Mesothelial cell of epicardium (in vitro differentiated cells): ENCODE measurements at regions not wholly inside any gene's neighbourhood (a gene's known extent, or its start where the extent isn't known, plus 50 kb on each side); places are given as distances from the start of the nearest gene placed in this dataset.
"Not testable (repeated sequence)": the region's sequence is repeated elsewhere in the genome, so short reads cannot be mapped to it uniquely, and the experiment has no call there.

Experiments
- DNase-seq, 2 experiments: peaks; one replicate each; pipeline ENCODE4 v3.0.0; 2021; ENCODE audit warnings: low spot score in 2 of 2; ENCODE audit not compliant: unreplicated experiment in 2 of 2
- H3K27ac Mint-ChIP-seq: 2 replicates; pipeline ENCODE4 v1.8.0; 2021; ENCODE audit warnings: mixed read lengths
- H3K27me3 Mint-ChIP-seq: 2 replicates; pipeline ENCODE4 v1.8.0; 2021; ENCODE audit warnings: low read depth, mixed read lengths
- H3K36me3 Mint-ChIP-seq: 2 replicates; pipeline ENCODE4 v1.8.0; 2021; ENCODE audit warnings: mixed read lengths
- H3K4me1 Mint-ChIP-seq: 2 replicates; pipeline ENCODE4 v1.8.0; 2021; ENCODE audit warnings: mixed read lengths
- H3K4me3 Mint-ChIP-seq: 2 replicates; pipeline ENCODE4 v1.8.0; 2021; ENCODE audit warnings: mild to moderate bottlenecking, moderate library complexity, mixed read lengths
- H3K9me3 Mint-ChIP-seq: 2 replicates; pipeline ENCODE4 v1.8.0; 2021; ENCODE audit warnings: mixed read lengths
- TF ChIP-seq, protein P1 (sequence below): fragments of 200-600 bp; sonication (generic); IDR thresholded peaks from one replicate; pipeline ENCODE4 v1.5.0; 2021; ENCODE audit warnings: antibody characterized with exemption; ENCODE audit not compliant: unreplicated experiment

DNA sequence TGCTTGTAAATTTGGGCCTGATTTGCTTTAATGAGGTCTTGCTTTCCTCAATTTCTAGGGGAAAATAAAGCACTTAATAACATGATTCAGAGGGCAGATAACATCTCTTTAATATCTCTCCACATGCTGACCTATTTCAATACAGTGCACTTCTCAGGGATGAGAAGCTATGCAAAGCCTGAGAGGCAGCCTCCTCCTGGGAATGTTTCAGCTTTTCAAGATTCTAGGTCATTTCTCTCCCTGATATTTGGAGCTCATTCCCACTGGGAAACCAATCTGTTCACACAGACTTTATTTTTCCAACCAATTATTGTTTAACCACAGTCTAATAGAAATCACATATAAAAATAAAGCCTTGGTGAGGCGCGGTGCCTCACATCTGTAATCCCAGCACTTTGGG is 67.0 kb upstream of the LSAMP start:
- Mint-ChIP-seq H3K4me1 (no peaks in the 10 kb centered on the region), H3K27ac (no peak overlapping the region), H3K4me3 (no peak overlapping the region), H3K9me3 (no peaks in the 10 kb centered on the region), H3K27me3 (peaks cover 5% of the 10 kb centered on the region), H3K36me3 (no peaks in the 10 kb centered on the region)
- TF ChIP-seq, protein P1, sequence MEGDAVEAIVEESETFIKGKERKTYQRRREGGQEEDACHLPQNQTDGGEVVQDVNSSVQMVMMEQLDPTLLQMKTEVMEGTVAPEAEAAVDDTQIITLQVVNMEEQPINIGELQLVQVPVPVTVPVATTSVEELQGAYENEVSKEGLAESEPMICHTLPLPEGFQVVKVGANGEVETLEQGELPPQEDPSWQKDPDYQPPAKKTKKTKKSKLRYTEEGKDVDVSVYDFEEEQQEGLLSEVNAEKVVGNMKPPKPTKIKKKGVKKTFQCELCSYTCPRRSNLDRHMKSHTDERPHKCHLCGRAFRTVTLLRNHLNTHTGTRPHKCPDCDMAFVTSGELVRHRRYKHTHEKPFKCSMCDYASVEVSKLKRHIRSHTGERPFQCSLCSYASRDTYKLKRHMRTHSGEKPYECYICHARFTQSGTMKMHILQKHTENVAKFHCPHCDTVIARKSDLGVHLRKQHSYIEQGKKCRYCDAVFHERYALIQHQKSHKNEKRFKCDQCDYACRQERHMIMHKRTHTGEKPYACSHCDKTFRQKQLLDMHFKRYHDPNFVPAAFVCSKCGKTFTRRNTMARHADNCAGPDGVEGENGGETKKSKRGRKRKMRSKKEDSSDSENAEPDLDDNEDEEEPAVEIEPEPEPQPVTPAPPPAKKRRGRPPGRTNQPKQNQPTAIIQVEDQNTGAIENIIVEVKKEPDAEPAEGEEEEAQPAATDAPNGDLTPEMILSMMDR: no peak
- no peak for DNase-seq

DNA sequence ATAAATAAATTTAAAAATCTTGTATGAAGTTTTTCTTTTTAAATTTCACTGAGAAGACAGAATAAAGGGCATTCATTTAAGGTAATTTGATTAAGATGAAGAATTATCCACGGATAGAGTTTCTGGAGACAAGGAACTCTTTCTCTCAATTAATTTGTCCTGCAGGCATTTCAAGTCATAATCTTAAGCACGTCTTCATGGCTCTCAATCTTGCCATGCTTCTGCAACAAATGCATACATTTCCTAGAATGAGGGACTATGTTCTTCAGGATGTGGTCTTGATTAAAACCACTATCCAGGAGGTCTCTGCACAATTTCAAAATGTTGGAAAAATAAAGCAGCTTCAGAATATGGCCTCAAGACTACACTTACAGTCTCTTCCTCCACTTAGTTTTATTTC is 67.6 kb upstream of the LSAMP start:
- Mint-ChIP-seq H3K27me3 (peaks cover 5% of the 10 kb centered on the region), H3K36me3 (no peaks in the 10 kb centered on the region), H3K4me3 (no peak overlapping the region), H3K27ac (no peak overlapping the region), H3K4me1 (no peaks in the 10 kb centered on the region), H3K9me3 (no peaks in the 10 kb centered on the region)
- TF ChIP-seq, protein P1: no peak
- no peak for DNase-seq

DNA sequence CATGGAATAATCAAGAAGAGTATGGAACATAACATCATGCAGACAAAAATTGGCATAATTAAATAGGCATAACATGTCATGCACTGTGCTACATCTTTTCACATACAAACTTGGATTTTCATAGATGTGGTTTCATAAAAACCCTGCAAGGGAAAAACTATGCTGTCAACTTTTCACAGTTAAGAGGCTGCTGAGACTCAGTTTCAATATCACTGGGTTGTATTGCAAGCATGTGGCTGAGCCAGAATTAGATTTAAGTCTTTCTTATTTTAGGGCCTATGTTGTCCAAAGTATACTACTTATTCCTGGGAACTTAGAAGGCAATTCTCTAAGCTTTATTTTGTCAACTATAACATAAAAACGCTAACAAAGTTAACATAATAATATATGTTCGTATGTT is 70.7 kb upstream of the LSAMP start:
- Mint-ChIP-seq H3K4me3 (no peak overlapping the region), H3K27me3 (peaks cover 3% of the 10 kb centered on the region), H3K4me1 (no peaks in the 10 kb centered on the region), H3K36me3 (no peaks in the 10 kb centered on the region), H3K9me3 (no peaks in the 10 kb centered on the region), H3K27ac (no peak overlapping the region)
- no peak for DNase-seq
- TF ChIP-seq, protein P1: no peak

DNA sequence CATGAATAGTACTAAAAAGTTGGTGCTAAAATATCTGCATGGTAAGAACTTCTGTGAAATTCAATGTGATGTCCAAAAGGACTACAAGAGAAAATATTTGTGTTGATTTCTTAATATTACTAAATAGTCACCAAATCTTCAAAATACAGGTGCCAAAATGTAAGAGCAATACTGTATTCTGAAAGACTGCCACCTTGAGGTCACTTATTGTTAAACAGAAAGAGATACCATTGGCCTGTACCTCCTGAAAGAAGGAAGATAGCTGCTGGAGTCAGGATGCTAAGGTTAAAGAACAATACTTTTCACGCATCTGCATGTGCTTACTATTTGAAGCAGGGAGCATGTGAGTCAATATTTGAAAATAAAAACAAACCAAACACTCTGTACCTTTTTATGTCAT is 72.0 kb upstream of the LSAMP start:
- H3K27me3 Mint-ChIP-seq: peaks cover 3% of the 10 kb centered on the region
- DNase-seq: no peak

DNA sequence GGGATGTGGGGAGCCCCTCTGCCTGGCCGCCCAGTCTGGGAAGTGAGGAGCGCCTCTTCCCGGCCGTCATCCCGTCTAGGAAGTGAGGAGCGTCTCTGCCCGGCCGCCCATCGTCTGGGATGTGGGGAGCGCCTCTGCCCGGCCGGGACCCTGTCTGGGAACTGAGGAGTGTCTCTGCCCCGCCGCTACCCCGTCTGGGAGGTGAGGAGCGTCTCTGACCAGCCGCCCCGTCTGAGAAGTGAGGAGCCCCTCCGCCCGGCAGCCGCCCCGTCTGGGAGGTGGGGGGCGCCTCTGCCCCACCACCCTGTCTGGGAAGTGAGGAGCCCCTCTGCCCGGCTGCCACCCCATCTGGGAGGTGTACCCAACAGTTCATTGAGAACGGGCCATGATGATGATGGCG is 73.8 kb upstream of the LSAMP start:
- DNase-seq, H3K4me1 Mint-ChIP-seq, H3K9me3 Mint-ChIP-seq, H3K27me3 Mint-ChIP-seq, H3K27ac Mint-ChIP-seq, H3K36me3 Mint-ChIP-seq, H3K4me3 Mint-ChIP-seq: not testable (repeated sequence)

More for the DNA sequence above, 72.0 kb upstream of the LSAMP start:
- no peaks in the 10 kb centered on the region for H3K36me3 Mint-ChIP-seq
- TF ChIP-seq, protein P1: peak; percentile 19
- H3K9me3 Mint-ChIP-seq: no peaks in the 10 kb centered on the region
- no peaks in the 10 kb centered on the region for H3K4me1 Mint-ChIP-seq
- H3K4me3 Mint-ChIP-seq: no peak overlapping the region
- no peak overlapping the region for H3K27ac Mint-ChIP-seq

DNA sequence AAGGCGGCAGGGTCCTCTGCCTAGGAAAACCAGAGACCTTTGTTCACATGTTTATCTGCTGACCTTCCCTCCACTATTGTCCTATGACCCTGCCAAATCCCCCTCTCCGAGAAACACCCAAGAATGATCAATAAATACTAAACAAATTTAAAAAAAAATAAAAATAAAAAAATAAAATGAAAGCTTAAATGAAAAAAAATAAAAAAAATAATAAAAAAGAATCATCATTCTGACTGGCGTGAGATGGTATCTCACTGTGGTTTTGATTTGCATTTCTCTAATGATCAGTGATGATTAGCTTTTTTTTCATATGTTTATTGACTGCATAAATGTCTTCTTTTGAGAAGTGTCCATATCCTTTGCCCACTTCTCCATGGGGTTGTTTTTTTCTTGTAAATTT is 74.5 kb upstream of the LSAMP start:
- H3K4me1 Mint-ChIP-seq, H3K27ac Mint-ChIP-seq, H3K27me3 Mint-ChIP-seq, H3K9me3 Mint-ChIP-seq, DNase-seq, H3K4me3 Mint-ChIP-seq, H3K36me3 Mint-ChIP-seq: not testable (repeated sequence)

DNA sequence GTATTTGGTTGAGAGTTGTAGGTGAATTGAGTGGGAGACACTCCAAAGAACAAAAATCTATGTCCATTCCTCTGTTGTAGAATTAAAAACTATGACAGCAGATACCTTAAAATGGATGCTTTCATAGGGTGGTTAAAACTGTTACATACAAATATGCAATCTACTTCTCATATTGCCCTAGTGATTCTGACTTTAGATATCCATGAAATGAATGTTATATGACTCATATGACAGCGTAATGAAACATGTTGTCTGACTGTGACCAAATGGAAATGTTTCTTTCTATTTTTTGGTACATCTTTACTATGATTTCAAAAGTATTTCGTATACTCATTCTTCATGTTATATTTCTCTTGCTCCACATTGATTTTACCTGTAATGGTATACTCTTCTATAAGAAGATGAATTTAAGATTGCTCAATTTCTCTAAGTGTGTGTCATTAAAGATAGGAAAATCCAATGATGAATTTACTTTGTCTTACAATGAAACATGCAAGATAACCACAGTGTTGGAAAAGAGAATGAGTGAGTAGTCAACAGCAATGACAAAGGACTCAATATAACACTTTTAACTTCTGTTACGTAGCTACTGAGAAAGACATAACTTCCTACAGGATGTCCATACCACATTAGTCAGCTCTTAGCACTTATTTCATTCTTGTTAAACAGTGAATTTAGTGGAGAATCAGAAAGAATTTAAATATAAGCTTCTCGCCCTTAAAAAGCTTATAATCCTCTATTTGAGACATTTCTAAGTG is 79.3 kb upstream of the LSAMP start:
- Mint-ChIP-seq H3K27me3 (no peaks in the 10 kb centered on the region), H3K4me3 (no peak overlapping the region), H3K27ac (no peak overlapping the region), H3K36me3 (no peaks in the 10 kb centered on the region), H3K4me1 (no peaks in the 10 kb centered on the region), H3K9me3 (no peaks in the 10 kb centered on the region)
- TF ChIP-seq, protein P1: no peak
- DNase-seq: no peak
